GM23338 (cell line): ENCODE measurements at regions not wholly inside any gene's neighbourhood (a gene's known extent, or its start where the extent isn't known, plus 50 kb on each side); places are given as distances from the start of the nearest gene placed in this dataset.
A peak's percentile ranks its signal among the peaks of the same experiment; 100 is the strongest.

Experiments used
- ATAC-seq: fragments of 200-7000 bp; cut with Tn5 transposase; 3 replicates; pipeline ENCODE4 v1.9.1; 2020
- DNase-seq: peaks from one replicate; pipeline ENCODE4 v3.0.0-alpha.2; 2015; ENCODE audit warnings: low spot score
- H2AFZ ChIP-seq: fragments of 200-600 bp; sonication (generic); 2 replicates; pipeline ENCODE4 v1.8.0; 2016; ENCODE audit warnings: antibody characterized with exemption, mild to moderate bottlenecking, moderate library complexity
- H3F3A ChIP-seq: fragments of 200-600 bp; sonication (generic); replicated peaks from 2 replicates; pipeline ENCODE4 v1.8.0; 2017; ENCODE audit warnings: antibody characterized with exemption, mixed run types, low read depth
- H3K27ac ChIP-seq: fragments of 200-600 bp; sonication (generic); 2 replicates; pipeline ENCODE4 v1.6.1; 2016; ENCODE audit warnings: low read depth
- H3K27me3 ChIP-seq: fragments of 200-600 bp; sonication (generic); 2 replicates; pipeline ENCODE4 v1.8.0; 2016; ENCODE audit warnings: mild to moderate bottlenecking, mixed run types, moderate library complexity; ENCODE audit not compliant: insufficient read depth
- H3K36me3 ChIP-seq: fragments of 200-600 bp; sonication (generic); 2 replicates; pipeline ENCODE4 v1.8.0; 2016; ENCODE audit warnings: mild to moderate bottlenecking; ENCODE audit not compliant: insufficient read depth
- H3K4me1 ChIP-seq: fragments of 200-600 bp; sonication (generic); 2 replicates; pipeline ENCODE4 v1.8.0; 2016; ENCODE audit warnings: mild to moderate bottlenecking, moderate library complexity; ENCODE audit not compliant: insufficient read depth
- H3K4me2 ChIP-seq: fragments of 200-600 bp; sonication (generic); 2 replicates; pipeline ENCODE4 v1.7.1; 2017; ENCODE audit warnings: mixed run types
- H3K4me3 ChIP-seq: fragments of 200-600 bp; sonication (generic); 2 replicates; pipeline ENCODE4 v1.6.1; 2016; ENCODE audit warnings: mixed run types
- H3K79me2 ChIP-seq: fragments of 200-600 bp; sonication (generic); replicated peaks from 2 replicates; pipeline ENCODE4 v1.8.0; 2017; ENCODE audit warnings: mild to moderate bottlenecking; ENCODE audit not compliant: insufficient read depth
- H3K9me2 ChIP-seq: fragments of 200-600 bp; sonication (generic); 2 replicates; pipeline ENCODE4 v1.8.0; 2017; ENCODE audit not compliant: insufficient read depth
- H4K20me1 ChIP-seq: fragments of 200-600 bp; sonication (generic); replicated peaks from 2 replicates; pipeline ENCODE4 v1.8.0; 2017; ENCODE audit warnings: mild to moderate bottlenecking; ENCODE audit not compliant: insufficient read depth
- H3K27ac Mint-ChIP-seq: 2 replicates; pipeline ENCODE4 v1.8.0; 2020; ENCODE audit warnings: inconsistent platforms, mild to moderate bottlenecking, moderate library complexity, mixed read lengths
- H3K27me3 Mint-ChIP-seq: 3 replicates; pipeline ENCODE4 v1.8.0; 2022; ENCODE audit warnings: low read depth, mild to moderate bottlenecking, moderate library complexity, mixed read lengths, inconsistent platforms; ENCODE audit not compliant: insufficient read depth, poor library complexity
- H3K36me3 Mint-ChIP-seq: 3 replicates; pipeline ENCODE4 v1.8.0; 2021; ENCODE audit warnings: low read depth, mild to moderate bottlenecking, inconsistent platforms, moderate library complexity, mixed read lengths
- H3K4me1 Mint-ChIP-seq: 3 replicates; pipeline ENCODE4 v1.8.0; 2020; ENCODE audit warnings: mild to moderate bottlenecking, inconsistent platforms, mixed read lengths
- H3K4me3 Mint-ChIP-seq: 3 replicates; pipeline ENCODE4 v1.8.0; 2021; ENCODE audit warnings: moderate library complexity, mild to moderate bottlenecking, inconsistent platforms, mixed read lengths
- H3K9me3 Mint-ChIP-seq: 3 replicates; pipeline ENCODE4 v1.8.0; 2020; ENCODE audit warnings: moderate library complexity, mild to moderate bottlenecking, inconsistent platforms, mixed read lengths
- CREB1 ChIP-seq: fragments of 250-450 bp; sonication (Bioruptor Pico); IDR thresholded peaks from 2 replicates; pipeline ENCODE4 v1.5.0; 2020; ENCODE audit warnings: low read depth, mild to moderate bottlenecking, moderate library complexity
- ETS1 ChIP-seq: IDR thresholded peaks from 2 replicates; pipeline ENCODE4 v1.6.1; 2016; ENCODE audit warnings: antibody characterized with exemption
- JUNB ChIP-seq: IDR thresholded peaks from one replicate; pipeline ENCODE4 v1.6.1; 2016; ENCODE audit warnings: antibody characterized with exemption; ENCODE audit not compliant: unreplicated experiment
- ZNF462 ChIP-seq: fragments of 250-450 bp; sonication (Bioruptor Pico); IDR thresholded peaks from 2 replicates; pipeline ENCODE4 v1.5.0; 2020; ENCODE audit warnings: mild to moderate bottlenecking, moderate library complexity

- Histone ChIP-seq H3K27me3 (no peaks in the 10 kb centered on the region), H3F3A (no peaks in the 10 kb centered on the region), H3K4me3 (no peak overlapping the region), H2AFZ (no peak overlapping the region), H3K4me2 (no peak overlapping the region), H3K9me2 (0 out of 2 replicates have a peak, but pooled peaks cover 7% of the 10 kb centered on the region), H4K20me1 (no peaks in the 10 kb centered on the region), H3K79me2 (no peaks in the 10 kb centered on the region), H3K36me3 (no peaks in the 10 kb centered on the region), H3K4me1 (peaks cover 10% of the 10 kb centered on the region), H3K27ac (no peak overlapping the region)
- ATAC-seq (no peak), DNase-seq (no peak)
- peaks cover 18% of the 10 kb centered on the region for H3K4me1 Mint-ChIP-seq
- H3K4me3 Mint-ChIP-seq, result no peak overlapping the region
- H3K9me3 Mint-ChIP-seq, result peaks cover 3% of the 10 kb centered on the region; the same call in 1 of the 3 replicates
- TF ChIP-seq ZNF462 (CRISPR knock-in tag) (no peak), CREB1 (CRISPR knock-in tag) (no peak)
- no peaks in the 10 kb centered on the region for H3K36me3 Mint-ChIP-seq
- no peaks in the 10 kb centered on the region for H3K27me3 Mint-ChIP-seq
- no peak overlapping the region for H3K27ac Mint-ChIP-seq
Measured at GRCh38 chr20:4491643-4492042, 194.6 kb upstream of the PRNP start.

GRCh38 chr20:4490606-4491280 is 195.5 kb upstream of the PRNP start:
- peaks cover 18% of the 10 kb centered on the region for H3K4me1 Mint-ChIP-seq
- TF ChIP-seq ETS1, result no peak
- no peak for TF ChIP-seq ZNF462 (CRISPR knock-in tag)
- TF ChIP-seq JUNB, result no peak

More at GRCh38 chr20:4490606-4491280, 195.5 kb upstream of the PRNP start:
- no peaks in the 10 kb centered on the region for H3K9me3 Mint-ChIP-seq
- no peaks in the 10 kb centered on the region for H3K36me3 Mint-ChIP-seq
- Histone ChIP-seq H3K4me3 (no peak overlapping the region), H2AFZ (peak overlapping the region; percentile 76; the same call in 1 of the 2 replicates), H3K4me2 (peak overlapping the region; percentile 57; the same call in 1 of the 2 replicates), H4K20me1 (no peaks in the 10 kb centered on the region), H3K9me2 (0 out of 2 replicates have a peak, but pooled peaks cover 7% of the 10 kb centered on the region), H3K36me3 (no peaks in the 10 kb centered on the region), H3K27me3 (no peaks in the 10 kb centered on the region), H3K4me1 (peaks cover 10% of the 10 kb centered on the region), H3K79me2 (no peaks in the 10 kb centered on the region), H3K27ac (no peak overlapping the region), H3F3A (no peaks in the 10 kb centered on the region)
- H3K27ac Mint-ChIP-seq, result no peak overlapping the region
- H3K4me3 Mint-ChIP-seq, result no peak overlapping the region
- ATAC-seq, result no peak
- no peak for DNase-seq
- H3K27me3 Mint-ChIP-seq, result no peaks in the 10 kb centered on the region
